K562 (cell line): ENCODE measurements at regions not wholly inside any gene's neighbourhood (a gene's known extent, or its start where the extent isn't known, plus 50 kb on each side); places are given as distances from the start of the nearest gene placed in this dataset.

Experiments used
- ATAC-seq: fragments of 200-7000 bp; cut with Tn5 transposase; 3 replicates; pipeline ENCODE4 v1.9.1; 2020; ENCODE audit warnings: moderate library complexity
- BruUV-seq: library from RNA; stranded (reverse); fragments of 400-500 nt; replicated peaks from 2 replicates; lab custom pipeline; 2021; lab: Mats Ljungman, UMichigan
- CTCF ChIA-PET: fragments of 300-600 bp; formaldehyde crosslinking; extraction: SDS; loops from one replicate; lab custom pipeline; 2021; ENCODE audit warnings: low intra/inter-chr PET ratio; lab: Yijun Ruan, JAX
- POLR2A ChIA-PET: fragments of 300-600, 350-650 bp; sonication (Branson Sonifier 250); formaldehyde crosslinking; extraction: SDS; loops from one replicate; lab custom pipeline; 2021; ENCODE audit warnings: antibody characterized with exemption, inconsistent platforms; lab: Yijun Ruan, JAX
- DNase-seq, 4 experiments: peaks; one replicate each; pipeline versions ENCODE4 v3.0.0 to v3.0.0-alpha.2; 2011 to 2018; ENCODE audit warnings: low spot score in 3 of 4, mixed read lengths in 3 of 4; ENCODE audit errors: extremely low read depth in 1 of 4
- FAIRE-seq: peaks from 2 replicates; lab custom pipeline; 2011; peaks lifted over from hg19 to GRCh38; lab: Jason Lieb, UNC
- H2AFZ ChIP-seq: 2 replicates; pipeline ENCODE4 v1.6.0; 2011; ENCODE audit warnings: low read depth, low read length, control low read depth, inconsistent platforms
- H3K27ac ChIP-seq: fragments of 200-600 bp; 3 replicates; pipeline ENCODE4 v1.8.0; 2011; ENCODE audit warnings: low read depth, mild to moderate bottlenecking, control low read depth, inconsistent platforms, low read length, moderate library complexity, mixed read lengths; ENCODE audit errors: extremely low read depth
- H3K27me3 ChIP-seq, 2 experiments: fragments of 300-600 bp in 1 of 2; 2 replicates in 1 of 2; 3 replicates in 1 of 2; pipeline versions ENCODE4 v1.6.0 to v1.8.0; 2011; ENCODE audit warnings: inconsistent platforms in 2 of 2, low read length in 2 of 2, mild to moderate bottlenecking in 1 of 2, mixed read lengths in 1 of 2, moderate library complexity in 1 of 2; ENCODE audit not compliant: control insufficient read depth in 2 of 2, insufficient read depth in 2 of 2
- H3K36me3 ChIP-seq: fragments of 300-600 bp; 3 replicates; pipeline ENCODE4 v1.8.0; 2011; ENCODE audit warnings: mild to moderate bottlenecking, low read length, inconsistent platforms; ENCODE audit not compliant: control insufficient read depth, insufficient read depth
- H3K4me1 ChIP-seq, 2 experiments: fragments of 200-600 bp in 1 of 2; replicated peaks in 1 of 2; 2 replicates in 1 of 2; 3 replicates in 1 of 2; pipeline versions ENCODE4 v1.5.1 to v1.8.0; 2011; ENCODE audit warnings: inconsistent platforms in 2 of 2, low read length in 2 of 2, mild to moderate bottlenecking in 1 of 2, mixed read lengths in 1 of 2, moderate library complexity in 1 of 2; ENCODE audit not compliant: control insufficient read depth in 2 of 2, insufficient read depth in 2 of 2
- H3K4me2 ChIP-seq: 2 replicates; pipeline ENCODE4 v1.6.1; 2011; ENCODE audit warnings: low read length, control low read depth, inconsistent platforms, mixed read lengths; ENCODE audit not compliant: insufficient read depth
- H3K4me3 ChIP-seq: fragments of 200-600 bp; sonication (generic), shearing (Covaris generic); 2 replicates; pipeline ENCODE4 v1.5.1; 2016; ENCODE audit warnings: control low read depth, inconsistent platforms
- H3K79me2 ChIP-seq: fragments of 200-600 bp; 3 replicates; pipeline ENCODE4 v1.8.0; 2011; ENCODE audit warnings: low read length, inconsistent platforms; ENCODE audit not compliant: control insufficient read depth, insufficient read depth
- H3K9ac ChIP-seq, 2 experiments: 2 replicates each; pipeline versions ENCODE4 v1.6.0 to v1.6.1; 2011; ENCODE audit warnings: low read depth in 2 of 2, low read length in 2 of 2, control low read depth in 1 of 2, inconsistent platforms in 1 of 2, mild to moderate bottlenecking in 1 of 2, mixed read lengths in 1 of 2; ENCODE audit not compliant: insufficient read depth in 1 of 2
- H3K9me1 ChIP-seq: one replicate; pipeline ENCODE4 v1.6.0; 2011; ENCODE audit warnings: inconsistent platforms, mild to moderate bottlenecking, low read length, moderate library complexity; ENCODE audit not compliant: control insufficient read depth, insufficient read depth
- H3K9me3 ChIP-seq: replicated peaks from 2 replicates; pipeline ENCODE4 v1.5.1; 2011; ENCODE audit warnings: low read depth, low read length, inconsistent platforms; ENCODE audit not compliant: control insufficient read depth, insufficient read depth
- H4K20me1 ChIP-seq: replicated peaks from 2 replicates; pipeline ENCODE4 v1.6.1; 2011; ENCODE audit warnings: low read length, inconsistent platforms, mixed read lengths; ENCODE audit not compliant: control insufficient read depth, insufficient read depth
- BRCA1 ChIP-seq, 2 experiments: fragments of 450-650 bp in 1 of 2; sonication (generic) in 1 of 2; formaldehyde crosslinking in 1 of 2; IDR thresholded peaks; 2 replicates each; pipeline versions ENCODE4 v1.5.0 to v1.6.1; 2017 to 2020; ENCODE audit warnings: mild to moderate bottlenecking in 1 of 2, missing genetic modification reagents in 1 of 2
- SMAD1 ChIP-seq: fragments of 150-350 bp; IDR thresholded peaks from 2 replicates; pipeline ENCODE4 v1.6.1; 2014; ENCODE audit warnings: low read length, low read depth; ENCODE audit not compliant: partially characterized antibody
- STAG1 ChIP-seq: sonication (generic); formaldehyde crosslinking; IDR thresholded peaks from 2 replicates; pipeline ENCODE4 v1.5.0; 2020; ENCODE audit warnings: missing genetic modification reagents, borderline replicate concordance
- TSC22D4 ChIP-seq: fragments of 450-650 bp; IDR thresholded peaks from 2 replicates; pipeline ENCODE4 v1.6.1; 2016; ENCODE audit warnings: missing genetic modification characterization, missing biosample characterization, control low read depth
- ZFP30 ChIP-seq: fragments of 250-450 bp; sonication (Bioruptor Pico); IDR thresholded peaks from 2 replicates; pipeline ENCODE4 v1.8.0; 2022; ENCODE audit warnings: moderate library complexity, mild to moderate bottlenecking, inconsistent platforms, borderline replicate concordance
- ZNF609 ChIP-seq: sonication (generic); formaldehyde crosslinking; IDR thresholded peaks from 2 replicates; pipeline ENCODE4 v1.8.1; 2023; ENCODE audit warnings: missing genetic modification reagents, mild to moderate bottlenecking, borderline replicate concordance
- WGBS: fragments of 100-300 bp; shearing (Covaris generic); methylation state at CpG from one replicate; pipeline ENCODE4 v1.1.6; 2016; ENCODE audit warnings: low coverage, mixed read lengths; ENCODE audit not compliant: insufficient coverage; ENCODE audit errors: missing lambda C conversion rate; 5-methylcytosine and 5-hydroxymethylcytosine counted together
- in situ Hi-C: fragments of 300-500 bp; cut with MboI; formaldehyde crosslinking; loops from 4 replicates; pipeline ENCODE4 v1.15.0; 2018; ENCODE audit warnings: inconsistent platforms, mixed read lengths
- intact Hi-C: fragments of 100-400 bp; cut with micrococcal nuclease; formaldehyde crosslinking; loops from 2 replicates; pipeline ENCODE4 v1.14.2; 2022

- Histone ChIP-seq H3K9me1 (no peaks in the 10 kb centered on the region), H3K27me3 (peaks cover 6 to 17% of the 10 kb centered on the region in 2 experiments; a peak in 3 of 5 replicates), H3K4me2 (no peak overlapping the region), H2AFZ (no peak overlapping the region), H3K36me3 (no peaks in the 10 kb centered on the region), H4K20me1 (no peaks in the 10 kb centered on the region), H3K4me3 (no peak overlapping the region), H3K9ac (no peak overlapping the region), H3K4me1 (no peaks in the 10 kb centered on the region), H3K9me3 (no peaks in the 10 kb centered on the region), H3K27ac (no peak overlapping the region), H3K79me2 (no peaks in the 10 kb centered on the region)
- in situ Hi-C loops = no loop called here
- ATAC-seq (no peak), FAIRE-seq (peak; percentile 37), DNase-seq (no peak)
- under 1% methylated on average over 14 of the region's 14 CpGs for WGBS
- ChIA-PET CTCF (no interaction called here), POLR2A (interaction anchor here (0.7 kb wide), 1 partner anchor 25 kb away, joined by 3 read pairs; no protein-coding TSS in a partner anchor)
- BruUV-seq = no TSS peak
- TF ChIP-seq ZFP30 (CRISPR knock-in tag) (no peak), BRCA1 (IDR thresholded peaks at IDR 0.05) (no peak), BRCA1 (CRISPR knock-in tag; IDR thresholded peaks at IDR 0.05) (no peak), ZNF609 (CRISPR knock-in tag) (no peak), STAG1 (CRISPR knock-in tag) (no peak), TSC22D4 (tag) (no peak), SMAD1 (no peak)
- intact Hi-C loops = no loop called here
Observed at GRCh38 chr5:5795074-5795771, 372.7 kb downstream of the ICE1 start.
